Lower leg skin (tissue), 3 donors: ENCODE measurements at regions not wholly inside any gene's neighbourhood (a gene's known extent, or its start where the extent isn't known, plus 50 kb on each side); places are given as distances from the start of the nearest gene placed in this dataset.
"Not testable (repeated sequence)": the region's sequence is repeated elsewhere in the genome, so short reads cannot be mapped to it uniquely, and the experiment has no call there.

Source experiments
- CTCF ChIP-seq, 3 donors: fragments of 450-650 bp; IDR thresholded peaks; one replicate each; pipeline ENCODE4 v1.5.1; 2016; ENCODE audit warnings: antibody characterized with exemption in 3 of 3, mild to moderate bottlenecking in 3 of 3, moderate library complexity in 2 of 3
- POLR2A ChIP-seq, 2 donors: fragments of 450-650 bp; IDR thresholded peaks; one replicate each; pipeline ENCODE4 v1.6.1; 2016 to 2017; ENCODE audit warnings: antibody characterized with exemption in 2 of 2, mild to moderate bottlenecking in 1 of 2, moderate library complexity in 1 of 2

- TF ChIP-seq CTCF, POLR2A (IDR thresholded peaks at IDR 0.05): not testable (repeated sequence)
Measured at GRCh38 chr1:144104000-144104677, 132.4 kb upstream of the FAM72C start.
